ENCODE measurements at regions not wholly inside any gene's neighbourhood (a gene's known extent, or its start where the extent isn't known, plus 50 kb on each side); places are given as distances from the start of the nearest gene placed in this dataset.

- TF ChIP-seq, protein P1, sequence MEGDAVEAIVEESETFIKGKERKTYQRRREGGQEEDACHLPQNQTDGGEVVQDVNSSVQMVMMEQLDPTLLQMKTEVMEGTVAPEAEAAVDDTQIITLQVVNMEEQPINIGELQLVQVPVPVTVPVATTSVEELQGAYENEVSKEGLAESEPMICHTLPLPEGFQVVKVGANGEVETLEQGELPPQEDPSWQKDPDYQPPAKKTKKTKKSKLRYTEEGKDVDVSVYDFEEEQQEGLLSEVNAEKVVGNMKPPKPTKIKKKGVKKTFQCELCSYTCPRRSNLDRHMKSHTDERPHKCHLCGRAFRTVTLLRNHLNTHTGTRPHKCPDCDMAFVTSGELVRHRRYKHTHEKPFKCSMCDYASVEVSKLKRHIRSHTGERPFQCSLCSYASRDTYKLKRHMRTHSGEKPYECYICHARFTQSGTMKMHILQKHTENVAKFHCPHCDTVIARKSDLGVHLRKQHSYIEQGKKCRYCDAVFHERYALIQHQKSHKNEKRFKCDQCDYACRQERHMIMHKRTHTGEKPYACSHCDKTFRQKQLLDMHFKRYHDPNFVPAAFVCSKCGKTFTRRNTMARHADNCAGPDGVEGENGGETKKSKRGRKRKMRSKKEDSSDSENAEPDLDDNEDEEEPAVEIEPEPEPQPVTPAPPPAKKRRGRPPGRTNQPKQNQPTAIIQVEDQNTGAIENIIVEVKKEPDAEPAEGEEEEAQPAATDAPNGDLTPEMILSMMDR (conservative IDR thresholded peaks at IDR 0.05 in 1 of 2, IDR thresholded peaks at IDR 0.05 in 1 of 2; ENCODE audit: low read depth in 1 of 2, low read length in 2 of 2): no peak
- TF ChIP-seq EZH2 (IDR thresholded peaks at IDR 0.05; ENCODE audit: low read length, missing control alignments): no peak
- Histone ChIP-seq H3K27ac (ENCODE audit: insufficient read depth, low read length) (no peak overlapping the region), H2AFZ (ENCODE audit: low read length) (no peak overlapping the region)
Observed at GRCh38 chr2:84071050-84071449, 388.0 kb downstream of the SUCLG1 start.

GRCh38 chr2:84065857-84066256 is 393.2 kb downstream of the SUCLG1 start:
- H2AFZ ChIP-seq (ENCODE audit: low read length): no peak overlapping the region
- no peak overlapping the region for H3K4me3 ChIP-seq (replicated peaks in 1 of 4; ENCODE audit: control extremely low read depth in 1 of 4, insufficient read depth in 1 of 4, low read depth in 3 of 4, low read length in 4 of 4)
- TF ChIP-seq EZH2 (IDR thresholded peaks at IDR 0.05; ENCODE audit: low read length, missing control alignments): no peak
- TF ChIP-seq, protein P1 (conservative IDR thresholded peaks at IDR 0.05 in 1 of 2, IDR thresholded peaks at IDR 0.05 in 1 of 2; ENCODE audit: low read depth in 1 of 2, low read length in 2 of 2): no peak

More at GRCh38 chr2:84071050-84071449, 388.0 kb downstream of the SUCLG1 start:
- Histone ChIP-seq H3K79me2 (ENCODE audit: control insufficient read depth, insufficient read depth, low read length) (no peaks in the 10 kb centered on the region), H3K4me2 (ENCODE audit: extremely low read depth, insufficient read depth, low read length) (no peak overlapping the region), H4K20me1 (ENCODE audit: control insufficient read depth, extremely low read depth, insufficient read depth, low read length) (no peaks in the 10 kb centered on the region), H3K36me3 (ENCODE audit: control insufficient read depth, insufficient read depth, low read length) (no peaks in the 10 kb centered on the region), H3K27me3 (ENCODE audit: control insufficient read depth, insufficient read depth, low read length) (no peaks in the 10 kb centered on the region), H3K9me3 (ENCODE audit: control insufficient read depth, insufficient read depth, low read depth, low read length) (no peaks in the 10 kb centered on the region), H3K9ac (ENCODE audit: insufficient read depth, low read length) (no peak overlapping the region), H3K4me3 (replicated peaks in 1 of 4; ENCODE audit: control extremely low read depth in 1 of 4, insufficient read depth in 1 of 4, low read depth in 3 of 4, low read length in 4 of 4) (no peak overlapping the region), H3K4me1 (ENCODE audit: control insufficient read depth, extremely low read depth, insufficient read depth, low read length) (no peaks in the 10 kb centered on the region)
- no peak for DNase-seq (ENCODE audit: low read depth in 2 of 2)

GRCh38 chr2:84057917-84058560 is 401.0 kb downstream of the SUCLG1 start:
- H3K4me2 ChIP-seq (ENCODE audit: extremely low read depth, insufficient read depth, low read length): no peak overlapping the region
- H3K4me3 ChIP-seq (replicated peaks in 1 of 4; ENCODE audit: control extremely low read depth in 1 of 4, insufficient read depth in 1 of 4, low read depth in 3 of 4, low read length in 4 of 4): no peak overlapping the region
- no peaks in the 10 kb centered on the region for H3K9me3 ChIP-seq (ENCODE audit: control insufficient read depth, insufficient read depth, low read depth, low read length)
- no peaks in the 10 kb centered on the region for H3K4me1 ChIP-seq (ENCODE audit: control insufficient read depth, extremely low read depth, insufficient read depth, low read length)
- H3K27ac ChIP-seq (ENCODE audit: insufficient read depth, low read length): no peak overlapping the region
- DNase-seq (ENCODE audit: low read depth in 2 of 2): no peak
- no peaks in the 10 kb centered on the region for H3K79me2 ChIP-seq (ENCODE audit: control insufficient read depth, insufficient read depth, low read length)
- no peak overlapping the region for H3K9ac ChIP-seq (ENCODE audit: insufficient read depth, low read length)
- no peak overlapping the region for H2AFZ ChIP-seq (ENCODE audit: low read length)
- H3K36me3 ChIP-seq (ENCODE audit: control insufficient read depth, insufficient read depth, low read length): no peaks in the 10 kb centered on the region
- TF ChIP-seq EZH2 (IDR thresholded peaks at IDR 0.05; ENCODE audit: low read length, missing control alignments): no peak
- TF ChIP-seq, protein P1 (conservative IDR thresholded peaks at IDR 0.05 in 1 of 2, IDR thresholded peaks at IDR 0.05 in 1 of 2; ENCODE audit: low read depth in 1 of 2, low read length in 2 of 2): no peak
- no peaks in the 10 kb centered on the region for H3K27me3 ChIP-seq (ENCODE audit: control insufficient read depth, insufficient read depth, low read length)
- no peaks in the 10 kb centered on the region for H4K20me1 ChIP-seq (ENCODE audit: control insufficient read depth, extremely low read depth, insufficient read depth, low read length)

More at GRCh38 chr2:84065857-84066256, 393.2 kb downstream of the SUCLG1 start:
- Histone ChIP-seq H3K9me3 (ENCODE audit: control insufficient read depth, insufficient read depth, low read depth, low read length) (no peaks in the 10 kb centered on the region), H3K4me1 (ENCODE audit: control insufficient read depth, extremely low read depth, insufficient read depth, low read length) (no peaks in the 10 kb centered on the region), H3K27me3 (ENCODE audit: control insufficient read depth, insufficient read depth, low read length) (no peaks in the 10 kb centered on the region), H4K20me1 (ENCODE audit: control insufficient read depth, extremely low read depth, insufficient read depth, low read length) (no peaks in the 10 kb centered on the region), H3K9ac (ENCODE audit: insufficient read depth, low read length) (no peak overlapping the region), H3K4me2 (ENCODE audit: extremely low read depth, insufficient read depth, low read length) (no peak overlapping the region), H3K27ac (ENCODE audit: insufficient read depth, low read length) (no peak overlapping the region), H3K79me2 (ENCODE audit: control insufficient read depth, insufficient read depth, low read length) (no peaks in the 10 kb centered on the region), H3K36me3 (ENCODE audit: control insufficient read depth, insufficient read depth, low read length) (no peaks in the 10 kb centered on the region)
- DNase-seq (ENCODE audit: low read depth in 2 of 2): no peak

All from fibroblast of lung (primary cell).